Esophagus squamous epithelium (tissue), 4 donors: ENCODE measurements at regions not wholly inside any gene's neighbourhood (a gene's known extent, or its start where the extent isn't known, plus 50 kb on each side); places are given as distances from the start of the nearest gene placed in this dataset.

Experiments used
- POLR2A ChIP-seq, 4 donors: fragments of 450-650 bp; IDR thresholded peaks; one replicate each; pipeline ENCODE4 v1.6.1; 2017; ENCODE audit warnings: antibody characterized with exemption in 4 of 4, mild to moderate bottlenecking in 4 of 4, moderate library complexity in 3 of 4
- TF ChIP-seq, protein P1 (sequence below), 6 experiments: fragments of 450-650 bp in 4 of 6; fragments of 200-600 bp in 2 of 6; sonication (generic) in 2 of 6; IDR thresholded peaks; one replicate each; pipeline ENCODE4 v1.5.1; 2016 to 2019; ENCODE audit warnings: antibody characterized with exemption in 6 of 6, mild to moderate bottlenecking in 4 of 6, moderate library complexity in 4 of 6

DNA sequence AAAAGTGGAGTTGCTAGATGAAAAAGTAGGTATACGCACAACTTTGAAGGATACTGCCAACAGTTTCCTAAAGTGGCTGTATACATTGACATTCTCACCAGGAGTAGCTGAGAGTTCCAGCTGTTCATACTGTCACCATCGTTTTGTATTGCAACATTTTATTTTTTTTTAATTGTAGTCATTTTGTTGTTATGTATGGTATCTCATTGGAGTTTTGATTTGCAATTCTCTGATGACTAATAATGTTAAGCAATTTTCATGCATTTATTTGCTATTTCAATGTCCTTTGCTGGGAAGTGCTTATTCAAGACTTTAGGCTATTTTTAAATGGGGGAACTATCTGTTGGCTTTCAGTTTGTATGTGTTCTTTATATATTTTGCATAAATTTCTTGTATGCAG, 185.1 kb upstream of the TGFBR2 start:
- TF ChIP-seq, protein P1, sequence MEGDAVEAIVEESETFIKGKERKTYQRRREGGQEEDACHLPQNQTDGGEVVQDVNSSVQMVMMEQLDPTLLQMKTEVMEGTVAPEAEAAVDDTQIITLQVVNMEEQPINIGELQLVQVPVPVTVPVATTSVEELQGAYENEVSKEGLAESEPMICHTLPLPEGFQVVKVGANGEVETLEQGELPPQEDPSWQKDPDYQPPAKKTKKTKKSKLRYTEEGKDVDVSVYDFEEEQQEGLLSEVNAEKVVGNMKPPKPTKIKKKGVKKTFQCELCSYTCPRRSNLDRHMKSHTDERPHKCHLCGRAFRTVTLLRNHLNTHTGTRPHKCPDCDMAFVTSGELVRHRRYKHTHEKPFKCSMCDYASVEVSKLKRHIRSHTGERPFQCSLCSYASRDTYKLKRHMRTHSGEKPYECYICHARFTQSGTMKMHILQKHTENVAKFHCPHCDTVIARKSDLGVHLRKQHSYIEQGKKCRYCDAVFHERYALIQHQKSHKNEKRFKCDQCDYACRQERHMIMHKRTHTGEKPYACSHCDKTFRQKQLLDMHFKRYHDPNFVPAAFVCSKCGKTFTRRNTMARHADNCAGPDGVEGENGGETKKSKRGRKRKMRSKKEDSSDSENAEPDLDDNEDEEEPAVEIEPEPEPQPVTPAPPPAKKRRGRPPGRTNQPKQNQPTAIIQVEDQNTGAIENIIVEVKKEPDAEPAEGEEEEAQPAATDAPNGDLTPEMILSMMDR (IDR thresholded peaks at IDR 0.05), result no peak
- no peak for TF ChIP-seq POLR2A (IDR thresholded peaks at IDR 0.05)
